ENCODE measurements at regions not wholly inside any gene's neighbourhood (a gene's known extent, or its start where the extent isn't known, plus 50 kb on each side); places are given as distances from the start of the nearest gene placed in this dataset.
A peak's percentile ranks its signal among the peaks of the same experiment; 100 is the strongest.
"Not testable (repeated sequence)": the region's sequence is repeated elsewhere in the genome, so short reads cannot be mapped to it uniquely, and the experiment has no call there.

DNA sequence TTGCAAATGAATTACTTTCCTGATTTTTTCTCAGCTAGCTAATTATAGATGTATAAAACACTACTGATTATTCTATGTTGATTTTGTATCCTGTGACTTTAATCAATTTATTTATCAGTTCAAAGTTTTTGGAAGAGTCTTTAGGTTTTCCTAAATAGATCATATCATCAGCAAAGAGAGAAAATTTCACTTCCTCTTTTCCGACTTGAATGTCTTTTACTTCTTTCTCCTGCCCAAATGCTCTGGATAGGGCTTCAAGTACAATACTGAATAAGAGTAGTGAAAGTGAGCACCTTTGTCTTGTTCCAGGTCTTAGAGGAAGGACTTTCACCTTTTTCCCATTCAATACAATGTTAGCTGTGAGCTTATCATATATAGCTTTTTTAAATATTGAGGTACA is 417.9 kb downstream of the PDGFC start:
- no peak for DNase-seq (ENCODE audit: extremely low read depth, low read depth, low spot score)

GRCh38 chr4:156547891-156548290 is 423.7 kb downstream of the PDGFC start:
- DNase-seq (ENCODE audit: extremely low read depth, low read depth, low spot score) = no peak

DNA sequence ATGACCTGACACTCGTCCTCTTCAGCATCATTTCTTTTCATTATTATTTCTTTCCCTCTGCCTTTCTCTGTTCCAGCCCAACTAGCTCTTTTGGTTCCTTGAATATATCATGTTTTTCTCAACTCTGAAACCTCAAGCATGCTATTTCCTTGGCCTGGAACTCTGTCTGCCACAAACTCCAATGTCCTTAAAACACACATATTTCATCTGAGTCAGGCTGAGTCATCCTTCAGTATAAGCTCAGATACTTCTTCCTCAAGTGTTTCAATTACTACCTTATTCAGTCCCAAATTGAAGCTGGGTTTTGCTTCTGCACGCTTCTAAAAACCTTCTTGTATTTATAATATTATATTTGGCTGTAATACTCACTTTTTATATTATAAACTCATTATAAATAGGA is 424.2 kb downstream of the PDGFC start:
- DNase-seq (ENCODE audit: extremely low read depth, low read depth, low spot score) = peak; percentile 45

DNA sequence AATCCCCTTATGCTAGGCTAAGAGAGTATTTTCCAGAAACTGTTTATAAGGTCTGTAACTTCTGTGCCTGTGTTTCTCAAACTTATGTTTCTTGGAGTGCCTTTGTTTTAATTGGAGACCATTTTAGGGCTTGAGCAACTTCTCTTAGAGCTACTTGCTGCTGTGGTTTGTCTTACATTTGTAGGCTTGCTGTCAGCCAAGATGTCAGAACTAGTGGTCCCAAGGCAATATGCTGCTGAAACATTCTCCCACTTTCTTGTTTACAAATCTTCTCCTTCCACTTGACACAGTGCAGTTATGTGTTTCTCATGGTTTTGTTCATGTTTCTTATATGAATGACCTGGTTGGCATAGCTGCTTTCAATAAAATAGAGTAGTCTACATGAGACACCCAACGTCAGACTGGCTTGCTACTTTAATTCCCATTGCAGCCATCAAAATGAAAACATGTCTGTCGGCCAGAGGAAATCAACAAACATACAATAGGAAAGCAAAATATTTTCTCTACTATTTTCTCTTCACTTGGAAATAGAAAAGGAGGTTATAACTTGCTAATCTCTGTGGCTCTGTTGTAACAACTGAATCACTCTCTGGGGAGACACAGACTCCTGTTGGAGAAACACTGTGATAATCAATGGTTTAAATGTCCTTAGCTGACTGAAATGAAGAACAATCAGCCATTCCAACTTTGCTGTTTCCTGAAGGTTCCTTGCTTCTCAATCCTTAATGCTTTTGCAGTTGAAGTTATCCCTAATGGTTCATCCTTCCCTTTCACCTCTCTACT is 426.4 kb downstream of the PDGFC start:
- DNase-seq (ENCODE audit: extremely low read depth, low read depth, low spot score) = no peak

DNA sequence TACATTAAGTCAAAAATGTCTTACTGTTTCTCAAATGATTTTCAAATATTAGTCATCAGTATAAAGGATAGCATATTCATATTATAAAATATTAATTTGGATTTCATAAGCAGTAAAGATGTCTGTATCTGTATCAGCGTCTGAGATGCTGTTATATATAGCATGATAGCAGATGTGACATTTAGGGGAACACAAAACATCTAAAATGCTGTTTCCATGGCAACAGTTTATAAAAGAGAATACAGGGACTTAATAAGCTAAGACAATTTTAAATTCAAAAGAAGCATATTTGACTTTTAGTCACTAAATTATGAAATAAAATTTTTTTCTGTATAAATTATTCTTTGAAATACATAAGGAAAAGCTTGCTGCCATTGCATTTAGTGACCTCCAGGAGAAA is 432.2 kb downstream of the PDGFC start:
- no peak for DNase-seq (ENCODE audit: extremely low read depth, low read depth, low spot score)

DNA sequence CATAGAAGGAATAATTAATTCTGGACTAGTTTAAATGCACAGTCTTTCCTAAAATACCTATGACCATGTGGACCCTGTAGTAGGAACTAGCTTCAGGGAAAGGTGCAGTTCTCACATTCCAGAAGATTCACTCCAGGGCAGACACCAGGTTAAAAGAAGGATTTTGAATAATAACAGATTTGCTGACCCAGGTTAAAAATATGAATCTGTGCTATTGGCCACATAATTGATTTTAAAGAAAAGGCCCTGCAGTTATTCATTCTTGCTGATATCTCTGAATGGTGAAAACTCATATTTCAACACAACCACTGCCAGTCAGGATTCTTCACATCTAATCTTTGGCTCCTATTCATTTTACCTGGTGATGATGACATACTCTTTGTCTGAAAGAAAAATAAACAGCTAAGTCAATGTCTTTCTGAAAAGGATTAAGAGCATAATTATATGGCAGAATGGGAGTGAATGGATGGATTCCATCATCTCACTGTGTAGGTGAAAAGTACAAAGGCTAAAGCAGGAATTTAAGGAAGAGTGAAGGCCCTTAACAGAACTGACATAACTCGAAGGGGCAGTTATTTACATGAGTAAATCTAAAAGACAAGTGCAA is 432.8 kb downstream of the PDGFC start:
- DNase-seq (ENCODE audit: extremely low read depth, low read depth, low spot score) = no peak

- no peak for DNase-seq (ENCODE audit: extremely low read depth, low read depth, low spot score)
Measured at GRCh38 chr4:156538210-156538609, 433.4 kb downstream of the PDGFC start.

DNA sequence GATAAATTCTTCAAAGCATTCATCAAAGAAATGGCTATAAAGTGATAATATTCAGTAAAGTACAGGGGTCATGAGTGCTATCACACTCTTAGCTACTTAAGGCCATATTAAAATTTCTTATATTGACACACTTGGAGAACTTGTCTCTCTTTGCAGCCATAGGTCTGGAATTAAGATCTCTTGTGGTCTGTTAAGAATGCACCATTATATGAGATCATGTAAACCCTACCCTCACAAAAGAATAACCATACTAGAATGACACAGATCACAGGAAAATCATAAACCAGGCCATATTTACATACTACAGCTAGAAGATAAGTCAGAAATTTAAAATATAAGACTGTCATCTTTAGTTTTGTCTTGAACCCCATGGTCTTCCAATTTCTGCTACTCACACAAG is 434.3 kb downstream of the PDGFC start:
- DNase-seq (ENCODE audit: extremely low read depth, low read depth, low spot score) = no peak

- no peak for DNase-seq (ENCODE audit: extremely low read depth, low read depth, low spot score)
Measured at GRCh38 chr4:156536661-156537060, 434.9 kb downstream of the PDGFC start.

GRCh38 chr4:156534205-156534604 is 437.4 kb downstream of the PDGFC start:
- DNase-seq (ENCODE audit: extremely low read depth, low read depth, low spot score) = no peak

GRCh38 chr4:156528216-156528615 is 443.4 kb downstream of the PDGFC start:
- DNase-seq (ENCODE audit: extremely low read depth, low read depth, low spot score) = no peak

GRCh38 chr4:156527237-156527993 is 444.2 kb downstream of the PDGFC start:
- no peak for DNase-seq (ENCODE audit: extremely low read depth, low read depth, low spot score)

- no peak for DNase-seq (ENCODE audit: extremely low read depth, low read depth, low spot score)
Measured at GRCh38 chr4:156523991-156524390, 447.6 kb downstream of the PDGFC start.

DNA sequence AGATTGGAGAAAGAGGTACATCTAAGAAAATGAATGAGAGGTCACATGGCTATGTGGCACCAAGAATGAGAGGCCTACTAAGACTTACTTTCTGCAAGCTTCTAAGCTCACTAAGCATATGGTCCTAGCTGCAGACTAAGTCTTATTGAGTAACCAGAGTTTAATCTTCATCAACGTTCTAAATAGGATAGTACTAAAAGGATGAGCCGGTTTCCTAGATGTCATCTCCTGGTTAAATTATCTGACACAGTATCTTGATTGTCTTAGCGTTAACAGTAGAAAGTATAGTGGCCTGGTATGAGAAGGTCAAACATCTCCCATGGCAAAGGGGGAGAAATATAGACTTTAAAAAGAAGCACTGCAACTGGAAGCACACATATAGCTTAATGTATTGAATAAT is 448.1 kb downstream of the PDGFC start:
- no peak for DNase-seq (ENCODE audit: extremely low read depth, low read depth, low spot score)

GRCh38 chr4:156521631-156522030 is 450.0 kb downstream of the PDGFC start:
- no peak for DNase-seq (ENCODE audit: extremely low read depth, low read depth, low spot score)

DNA sequence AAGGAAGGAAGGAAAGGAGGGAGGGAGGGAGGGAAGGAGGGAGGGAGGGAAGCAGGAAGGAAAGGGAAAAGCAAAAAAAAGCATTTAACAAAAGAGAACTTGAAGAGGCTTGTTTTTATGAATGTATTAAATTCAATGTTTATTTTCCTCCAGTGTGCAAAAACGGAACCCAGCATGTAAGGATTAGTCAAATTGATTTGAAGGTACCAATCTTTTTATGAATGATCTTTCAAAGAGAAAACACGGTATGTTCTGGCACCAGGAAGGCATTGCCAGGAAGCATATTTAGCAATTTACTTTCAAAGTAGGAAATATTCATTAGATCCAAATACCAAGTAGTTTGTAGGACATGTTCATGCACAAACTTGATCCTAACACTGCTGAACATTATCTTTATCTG is 453.6 kb downstream of the PDGFC start:
- DNase-seq (ENCODE audit: extremely low read depth, low read depth, low spot score) = no peak

DNA sequence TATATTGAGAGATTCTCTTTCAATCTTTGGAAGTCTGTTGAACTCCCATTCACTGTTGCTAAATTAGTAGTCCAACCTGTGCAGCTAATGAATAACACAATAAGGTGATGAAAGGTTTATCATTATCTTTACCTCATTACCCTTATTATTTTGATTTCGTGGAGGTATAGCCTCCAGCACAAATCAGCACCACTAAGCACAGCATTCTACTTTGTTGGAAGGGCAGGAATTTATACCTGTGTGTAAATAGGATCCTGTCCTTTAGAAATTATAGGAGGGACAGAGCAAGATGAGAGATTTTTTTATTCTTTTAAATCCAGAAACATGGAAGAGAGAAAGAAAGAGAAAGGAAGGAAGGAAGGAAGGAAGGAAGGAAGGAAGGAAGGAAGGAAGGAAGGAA is 454.1 kb downstream of the PDGFC start:
- no peak for DNase-seq (ENCODE audit: extremely low read depth, low read depth, low spot score)

GRCh38 chr4:156516698-156517097 is 454.9 kb downstream of the PDGFC start:
- DNase-seq (ENCODE audit: extremely low read depth, low read depth, low spot score) = no peak

DNA sequence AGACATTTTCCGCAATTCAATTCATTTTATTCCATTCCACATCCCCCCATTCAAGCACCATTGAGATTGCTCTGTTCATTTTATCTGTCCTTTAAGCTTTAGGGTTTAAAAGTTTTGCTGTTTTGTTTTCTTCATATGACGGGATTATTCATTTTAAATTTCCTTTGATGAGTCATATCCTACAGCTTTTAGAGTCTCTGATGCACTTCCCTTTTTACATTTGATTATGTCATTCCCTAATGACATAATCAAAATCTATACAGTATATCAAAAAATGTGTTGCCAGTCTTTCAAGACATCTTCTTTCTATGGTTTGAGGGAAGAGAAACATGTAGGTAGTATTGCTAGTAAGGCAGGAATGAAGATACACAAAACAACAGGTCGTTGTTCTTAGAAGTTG is 456.3 kb downstream of the PDGFC start:
- DNase-seq (ENCODE audit: extremely low read depth, low read depth, low spot score) = no peak

GRCh38 chr4:156512622-156513021 is 459.0 kb downstream of the PDGFC start:
- DNase-seq (ENCODE audit: extremely low read depth, low read depth, low spot score) = no peak

DNA sequence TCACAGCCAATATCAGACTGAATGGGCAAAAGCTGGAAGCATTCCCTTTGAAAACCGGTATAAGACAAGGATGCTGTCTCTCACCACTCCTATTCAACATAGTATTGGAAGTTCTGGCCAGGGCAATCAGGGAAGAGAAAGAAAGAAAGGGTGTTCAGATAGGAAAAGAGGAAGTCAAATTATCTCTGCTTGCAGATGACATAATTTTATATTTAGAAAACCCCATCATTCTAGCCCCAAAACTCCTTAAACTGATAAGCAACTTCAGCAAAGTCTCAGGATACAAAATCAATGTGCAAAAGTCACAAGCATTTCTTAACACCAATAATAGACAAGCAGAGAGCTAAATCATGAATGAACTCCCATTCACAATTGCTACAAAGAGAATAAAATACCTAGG is 461.7 kb downstream of the PDGFC start:
- not testable (repeated sequence) for DNase-seq (ENCODE audit: extremely low read depth, low read depth, low spot score)
